ENCODE measurements at regions not wholly inside any gene's neighbourhood (a gene's known extent, or its start where the extent isn't known, plus 50 kb on each side); places are given as distances from the start of the nearest gene placed in this dataset.

- no peak overlapping the region for H4K5ac ChIP-seq (ENCODE audit: low read depth, low read length)
- H3K9ac ChIP-seq (ENCODE audit: low read depth, low read length): no peak overlapping the region
- POLR2A ChIA-PET (ENCODE audit: unreplicated experiment): no interaction called here
- H2BK5ac ChIP-seq (ENCODE audit: low read depth, low read length, poor library complexity, severe bottlenecking): no peak overlapping the region
- CTCF ChIA-PET: no interaction called here
- H3K4me1 ChIP-seq (ENCODE audit: control insufficient read depth, insufficient read depth, low read length): no peaks in the 10 kb centered on the region
- no peak for TF ChIP-seq RCOR1 (IDR thresholded peaks at IDR 0.05; ENCODE audit: insufficient replicate concordance, low read length)
- no peak for ATAC-seq (ENCODE audit: low read depth)
- H3K14ac ChIP-seq (replicated peaks; ENCODE audit: low read depth, low read length): no peak overlapping the region
- no peak overlapping the region for H2AK5ac ChIP-seq (ENCODE audit: low read depth, low read length)
- no peak overlapping the region for H3K4ac ChIP-seq (ENCODE audit: low read depth, low read length)
- no peak overlapping the region for H3K18ac ChIP-seq (ENCODE audit: low read depth, low read length)
- no peaks in the 10 kb centered on the region for H4K20me1 ChIP-seq (ENCODE audit: insufficient read depth, low read length)
- intact Hi-C loops (cut with micrococcal nuclease) (no loop called here), in situ Hi-C loops (cut with MboI; ENCODE audit: low sequenced_read_pairs) (no loop called here), dilution Hi-C loops (cut with HindIII; ENCODE audit: low sequenced_read_pairs, unreplicated experiment) (no loop called here)
- H3K4me3 ChIP-seq (ENCODE audit: insufficient read depth, low read depth, low read length): no peak overlapping the region
- DNase-seq: no peak
- no peaks in the 10 kb centered on the region for H3K36me3 ChIP-seq (ENCODE audit: control insufficient read depth, insufficient read depth, low read length)
- H3K9me3 ChIP-seq (ENCODE audit: control insufficient read depth, insufficient read depth, low read length): no peaks in the 10 kb centered on the region
- H2AFZ ChIP-seq (replicated peaks; ENCODE audit: low read length, poor library complexity): no peak overlapping the region
- H2AK9ac ChIP-seq (replicated peaks; ENCODE audit: low read depth, low read length, poor library complexity): no peak overlapping the region
- H2BK120ac ChIP-seq (ENCODE audit: low read depth, low read length): no peak overlapping the region
- H3K56ac ChIP-seq (ENCODE audit: extremely low read depth, insufficient read depth, low read length): no peak overlapping the region
- no peak overlapping the region for H4K8ac ChIP-seq (ENCODE audit: low read depth in 2 of 2, low read length in 2 of 2)
- H3K9me1 ChIP-seq (ENCODE audit: insufficient read depth, low read length): no peaks in the 10 kb centered on the region
- no peak overlapping the region for H4K91ac ChIP-seq (ENCODE audit: insufficient read depth, low read depth, low read length)
- H2BK20ac ChIP-seq (ENCODE audit: low read depth, low read length): no peak overlapping the region
- no peak overlapping the region for H3K23ac ChIP-seq (ENCODE audit: low read depth, low read length)
- H3K27ac ChIP-seq (ENCODE audit: insufficient read depth, low read length): no peak overlapping the region
- no peaks in the 10 kb centered on the region for H3K27me3 ChIP-seq (ENCODE audit: control insufficient read depth, insufficient read depth, low read length)
- H2BK15ac ChIP-seq (ENCODE audit: low read depth, low read length): no peak overlapping the region
- BruUV-seq (replicated peaks): no TSS peak
- H3K4me2 ChIP-seq (ENCODE audit: low read depth, low read length): no peak overlapping the region
- no peaks in the 10 kb centered on the region for H3K79me1 ChIP-seq (ENCODE audit: low read depth in 1 of 2, low read length in 2 of 2)
Observed at GRCh38 chr10:108409306-108409705, 1244.8 kb upstream of the SORCS1 start.

Measured in IMR-90 (cell line).